Fibroblast of pulmonary artery (primary cell): ENCODE measurements at regions not wholly inside any gene's neighbourhood (a gene's known extent, or its start where the extent isn't known, plus 50 kb on each side); places are given as distances from the start of the nearest gene placed in this dataset.

Source experiments
- DNase-seq: peaks from one replicate; pipeline ENCODE4 v3.0.0-alpha.2; 2010; ENCODE audit warnings: low read depth
- H3K4me3 ChIP-seq: replicated peaks from 2 replicates; pipeline ENCODE4 v1.5.1; 2011; ENCODE audit warnings: low read depth, mild to moderate bottlenecking, control low read depth, low read length, moderate library complexity
- TF ChIP-seq, protein P1 (sequence below): IDR thresholded peaks from 2 replicates; pipeline ENCODE4 v1.5.1; 2011; ENCODE audit warnings: mild to moderate bottlenecking, control low read depth, low read length, inconsistent platforms; ENCODE audit errors: missing control alignments

DNA sequence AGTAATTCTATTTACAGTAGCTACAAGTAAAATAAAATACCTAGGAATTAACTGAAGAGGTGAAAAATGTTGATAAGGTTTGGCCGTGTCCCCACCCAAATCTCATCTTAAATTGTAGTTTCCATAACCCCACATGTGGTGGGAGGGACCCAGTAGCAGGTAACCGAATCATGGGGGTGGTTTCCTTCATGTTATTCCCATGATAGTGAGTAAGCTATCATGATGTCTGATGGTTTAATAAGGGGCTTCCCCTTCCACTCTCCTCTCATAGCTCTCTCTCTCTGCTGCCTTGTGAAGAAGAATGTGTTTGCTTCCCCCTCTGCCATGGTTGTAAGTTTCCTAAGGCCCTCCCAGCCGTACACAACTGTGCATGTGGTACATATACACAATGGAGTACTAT, 1170.7 kb downstream of the BCL11B start:
- TF ChIP-seq, protein P1, sequence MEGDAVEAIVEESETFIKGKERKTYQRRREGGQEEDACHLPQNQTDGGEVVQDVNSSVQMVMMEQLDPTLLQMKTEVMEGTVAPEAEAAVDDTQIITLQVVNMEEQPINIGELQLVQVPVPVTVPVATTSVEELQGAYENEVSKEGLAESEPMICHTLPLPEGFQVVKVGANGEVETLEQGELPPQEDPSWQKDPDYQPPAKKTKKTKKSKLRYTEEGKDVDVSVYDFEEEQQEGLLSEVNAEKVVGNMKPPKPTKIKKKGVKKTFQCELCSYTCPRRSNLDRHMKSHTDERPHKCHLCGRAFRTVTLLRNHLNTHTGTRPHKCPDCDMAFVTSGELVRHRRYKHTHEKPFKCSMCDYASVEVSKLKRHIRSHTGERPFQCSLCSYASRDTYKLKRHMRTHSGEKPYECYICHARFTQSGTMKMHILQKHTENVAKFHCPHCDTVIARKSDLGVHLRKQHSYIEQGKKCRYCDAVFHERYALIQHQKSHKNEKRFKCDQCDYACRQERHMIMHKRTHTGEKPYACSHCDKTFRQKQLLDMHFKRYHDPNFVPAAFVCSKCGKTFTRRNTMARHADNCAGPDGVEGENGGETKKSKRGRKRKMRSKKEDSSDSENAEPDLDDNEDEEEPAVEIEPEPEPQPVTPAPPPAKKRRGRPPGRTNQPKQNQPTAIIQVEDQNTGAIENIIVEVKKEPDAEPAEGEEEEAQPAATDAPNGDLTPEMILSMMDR: no peak
- H3K4me3 ChIP-seq: no peak overlapping the region
- DNase-seq: no peak

DNA sequence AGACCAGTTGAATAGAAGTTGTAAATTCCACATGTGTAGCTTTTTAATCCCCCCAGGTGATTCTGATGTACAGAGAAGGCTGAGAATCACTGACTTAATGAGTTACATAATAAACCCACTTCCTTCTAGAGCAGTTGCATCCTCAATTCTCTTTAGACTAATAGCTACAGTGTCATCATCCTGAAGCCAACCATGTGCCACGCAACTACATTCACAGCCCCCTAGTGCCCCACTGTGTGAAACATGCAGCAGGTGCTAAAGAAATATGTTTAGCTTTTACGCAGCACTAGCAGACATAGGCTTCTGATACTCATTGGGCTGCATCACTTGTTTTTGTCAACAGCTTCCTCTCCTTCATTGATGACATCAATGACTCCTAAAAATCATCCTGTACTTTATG, 1168.3 kb downstream of the BCL11B start:
- DNase-seq: no peak

DNA sequence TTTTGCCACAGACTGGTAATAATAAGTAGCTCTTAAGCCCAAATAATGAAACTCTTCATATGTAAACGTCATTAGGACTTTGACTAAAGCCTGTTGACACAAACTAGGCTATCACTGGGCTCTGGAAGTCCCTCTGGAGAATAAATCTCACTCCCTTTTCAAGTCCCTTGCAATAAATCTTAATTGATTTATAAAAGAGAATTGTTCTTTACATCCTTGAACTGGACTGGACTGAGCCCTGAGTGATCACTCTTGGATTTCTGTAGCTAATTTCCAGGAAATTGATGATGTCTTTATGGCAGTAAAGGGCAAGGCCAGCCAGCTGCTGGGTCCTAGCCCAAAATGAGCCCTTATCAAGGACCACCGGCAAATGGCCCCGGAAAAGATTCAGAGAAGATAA, 1162.7 kb downstream of the BCL11B start:
- no peak for DNase-seq
- TF ChIP-seq, protein P1: no peak

More for the DNA sequence above, 1168.3 kb downstream of the BCL11B start:
- no peak overlapping the region for H3K4me3 ChIP-seq
- TF ChIP-seq, protein P1: no peak

DNA sequence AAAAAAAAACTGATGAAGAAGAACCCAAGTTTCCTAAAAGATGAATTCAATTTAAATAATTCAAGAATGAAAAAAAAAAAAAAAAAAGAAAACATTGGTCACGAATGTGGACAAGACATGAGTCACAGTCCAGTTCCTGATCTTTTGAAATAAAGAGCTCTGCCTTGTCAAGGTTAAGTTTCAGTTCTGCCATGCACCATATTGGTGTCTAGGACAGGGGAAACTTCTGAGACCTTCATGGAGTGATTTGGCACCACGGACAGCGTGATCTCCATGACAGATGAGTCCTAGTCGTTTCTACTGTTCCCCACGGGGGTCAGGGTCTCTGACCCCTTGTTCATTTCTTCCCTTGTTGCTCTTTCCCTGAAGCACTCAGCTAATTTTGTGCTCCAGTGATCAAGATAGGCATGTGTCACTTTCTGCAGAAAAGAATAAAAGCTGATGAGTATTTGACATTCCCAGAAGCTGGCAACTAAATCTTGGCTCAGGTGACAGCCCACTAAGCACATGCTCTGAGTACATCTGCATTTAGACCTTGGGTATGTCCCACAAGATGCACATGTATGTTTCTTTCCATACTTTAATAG, 1159.7 kb downstream of the BCL11B start:
- no peak overlapping the region for H3K4me3 ChIP-seq
- no peak for DNase-seq
- TF ChIP-seq, protein P1: no peak

More for the DNA sequence above, 1162.7 kb downstream of the BCL11B start:
- H3K4me3 ChIP-seq: no peak overlapping the region

DNA sequence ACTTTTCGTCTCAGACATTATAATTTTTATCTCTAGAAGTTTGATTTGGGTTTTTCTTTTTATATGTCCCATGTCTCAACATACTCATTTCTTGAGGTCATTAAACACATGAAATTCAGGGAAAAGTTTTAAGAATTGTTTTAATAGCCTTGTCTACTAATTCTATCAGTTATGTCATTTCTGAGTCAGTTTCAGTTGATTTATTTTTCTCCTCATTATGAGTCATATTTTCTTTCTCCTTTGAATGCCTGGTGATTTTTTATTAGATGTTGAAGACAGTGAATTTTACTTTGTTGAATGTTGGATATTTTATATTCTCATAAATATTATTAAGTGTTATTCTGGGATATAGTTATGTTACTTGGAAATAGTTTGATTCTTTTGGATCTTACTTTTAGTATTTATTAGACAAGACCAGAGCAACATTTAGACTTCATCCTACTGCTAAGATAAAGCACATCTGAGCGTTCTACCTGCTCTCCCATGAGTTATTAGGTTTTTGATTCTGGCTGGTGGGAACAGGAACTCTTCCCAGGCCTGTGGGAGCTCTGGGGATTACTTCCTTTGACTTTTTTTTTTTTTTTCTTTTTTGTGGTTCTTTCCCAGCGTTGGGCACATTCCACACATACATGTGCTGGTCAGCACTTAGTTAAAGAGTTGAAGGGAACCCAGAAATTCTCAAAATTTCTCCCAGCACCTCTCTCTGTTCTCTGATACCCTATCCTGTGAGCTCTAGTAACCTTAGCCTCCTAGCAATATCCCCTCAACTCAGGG, 1157.7 kb downstream of the BCL11B start:
- DNase-seq: no peak
- TF ChIP-seq, protein P1: no peak
- no peak overlapping the region for H3K4me3 ChIP-seq

DNA sequence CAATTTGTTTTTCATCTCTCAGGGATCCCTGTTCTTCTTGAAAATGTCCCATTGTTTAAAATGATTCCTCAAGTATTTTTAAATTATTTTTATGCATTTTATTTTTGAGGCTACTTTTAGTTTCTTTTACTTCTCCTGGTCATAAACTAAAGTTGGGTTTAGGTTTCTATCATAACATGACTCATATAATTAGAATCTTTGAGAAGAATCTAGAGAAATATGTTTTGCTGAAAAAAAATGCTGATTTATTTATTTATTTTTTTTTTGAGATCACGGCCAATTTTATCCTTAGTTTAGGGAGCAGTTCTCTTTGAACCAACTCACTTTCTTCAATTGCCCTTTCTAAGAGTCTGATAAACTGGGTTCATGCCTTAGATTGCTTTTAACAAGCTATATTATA, 1157.1 kb downstream of the BCL11B start:
- H3K4me3 ChIP-seq: no peak overlapping the region
- DNase-seq: no peak
- TF ChIP-seq, protein P1: no peak
